Aorta (tissue), 5 donors: ENCODE measurements at regions not wholly inside any gene's neighbourhood (a gene's known extent, or its start where the extent isn't known, plus 50 kb on each side); places are given as distances from the start of the nearest gene placed in this dataset.

Source experiments
- ATAC-seq: fragments of 200-7000 bp; cut with Tn5 transposase; one replicate; pipeline ENCODE4 v1.9.1; 2022; ENCODE audit warnings: moderate library complexity; ENCODE audit not compliant: low FRiP score
- DNase-seq, 2 donors: peaks; one replicate each; pipeline ENCODE4 v3.0.0-alpha.2; 2020
- H3K27ac ChIP-seq, 2 donors: one replicate each; pipeline ENCODE4 v1.5.1; 2013; ENCODE audit warnings: low read length in 2 of 2, mild to moderate bottlenecking in 2 of 2, moderate library complexity in 2 of 2, control low read depth in 1 of 2, inconsistent platforms in 1 of 2, low read depth in 1 of 2
- H3K27me3 ChIP-seq, 2 donors: one replicate each; pipeline ENCODE4 v1.6.1; 2013; ENCODE audit warnings: control low read depth in 1 of 2, low read length in 1 of 2, mild to moderate bottlenecking in 1 of 2, moderate library complexity in 1 of 2; ENCODE audit not compliant: insufficient read depth in 2 of 2, control insufficient read depth in 1 of 2
- H3K36me3 ChIP-seq, 2 donors: one replicate each; pipeline ENCODE4 v1.6.1; 2013; ENCODE audit warnings: control low read depth in 1 of 2, low read length in 1 of 2, mild to moderate bottlenecking in 1 of 2; ENCODE audit not compliant: insufficient read depth in 2 of 2, control insufficient read depth in 1 of 2
- H3K4me1 ChIP-seq, 2 donors: one replicate each; pipeline ENCODE4 v1.6.1; 2013; ENCODE audit warnings: low read length in 2 of 2, control low read depth in 1 of 2, mild to moderate bottlenecking in 1 of 2, moderate library complexity in 1 of 2; ENCODE audit not compliant: insufficient read depth in 2 of 2, control insufficient read depth in 1 of 2
- H3K4me3 ChIP-seq, 2 donors: one replicate each; pipeline ENCODE4 v1.5.1; 2013; ENCODE audit warnings: low read length in 2 of 2, control low read depth in 1 of 2, mild to moderate bottlenecking in 1 of 2
- H3K9me3 ChIP-seq: one replicate; pipeline ENCODE4 v1.6.1; 2013; ENCODE audit warnings: mild to moderate bottlenecking, low read length; ENCODE audit not compliant: control insufficient read depth
- WGBS, 2 donors: extraction: QIAGEN DNeasy Blood & Tissue Kit; methylation state at CpG; one replicate each; pipeline ENCODE4 v1.1.7; 2013; 5-methylcytosine and 5-hydroxymethylcytosine counted together
- intact Hi-C, 2 donors: fragments of 100-400 bp; cut with DNase I; formaldehyde crosslinking; loops; one replicate each; pipeline versions ENCODE4 v1.14.2 to v1.15.0; 2022
- donor health status: healthy with polysubstance abuse.
- donor health status: Bipolar disorder and iron deficiency.
- donor health status: DM: no; HTN: no; CAD: no.
- donor health status: DM: no; HTN: no; CAD: no.
- donor health status: DM: yes; HTN: yes; CAD: no.

DNA sequence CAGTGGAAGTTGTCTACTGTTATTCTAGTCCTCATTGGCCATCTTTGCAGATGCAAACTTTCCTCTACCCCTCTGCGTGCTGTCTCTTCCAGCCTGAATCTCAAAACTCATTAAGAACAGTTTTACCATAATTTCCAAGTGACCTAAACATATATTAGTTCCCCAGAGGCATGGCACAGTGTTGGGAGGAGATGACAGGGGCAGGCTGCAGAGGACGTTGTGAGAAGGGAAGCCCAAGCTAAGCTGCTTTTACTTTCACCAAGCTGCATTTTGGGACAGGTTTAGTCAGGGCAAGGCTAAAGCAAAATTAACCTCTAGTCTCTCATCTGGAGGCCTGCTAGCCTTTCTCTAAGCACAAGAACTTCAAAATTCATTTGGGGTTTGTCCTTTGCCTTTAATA, 318.6 kb upstream of the SATB1 start:
- no peaks in the 10 kb centered on the region for H3K27me3 ChIP-seq
- ATAC-seq (no peak), DNase-seq (no peak)
- no peaks in the 10 kb centered on the region for H3K9me3 ChIP-seq
- intact Hi-C loops: no loop called here
- no peaks in the 10 kb centered on the region for H3K36me3 ChIP-seq
- no peak overlapping the region for H3K27ac ChIP-seq
- 47 to 48% methylated on average over 2 of the region's 2 CpGs for WGBS, 2 donors
- H3K4me1 ChIP-seq: no peaks in the 10 kb centered on the region
- H3K4me3 ChIP-seq: no peak overlapping the region

DNA sequence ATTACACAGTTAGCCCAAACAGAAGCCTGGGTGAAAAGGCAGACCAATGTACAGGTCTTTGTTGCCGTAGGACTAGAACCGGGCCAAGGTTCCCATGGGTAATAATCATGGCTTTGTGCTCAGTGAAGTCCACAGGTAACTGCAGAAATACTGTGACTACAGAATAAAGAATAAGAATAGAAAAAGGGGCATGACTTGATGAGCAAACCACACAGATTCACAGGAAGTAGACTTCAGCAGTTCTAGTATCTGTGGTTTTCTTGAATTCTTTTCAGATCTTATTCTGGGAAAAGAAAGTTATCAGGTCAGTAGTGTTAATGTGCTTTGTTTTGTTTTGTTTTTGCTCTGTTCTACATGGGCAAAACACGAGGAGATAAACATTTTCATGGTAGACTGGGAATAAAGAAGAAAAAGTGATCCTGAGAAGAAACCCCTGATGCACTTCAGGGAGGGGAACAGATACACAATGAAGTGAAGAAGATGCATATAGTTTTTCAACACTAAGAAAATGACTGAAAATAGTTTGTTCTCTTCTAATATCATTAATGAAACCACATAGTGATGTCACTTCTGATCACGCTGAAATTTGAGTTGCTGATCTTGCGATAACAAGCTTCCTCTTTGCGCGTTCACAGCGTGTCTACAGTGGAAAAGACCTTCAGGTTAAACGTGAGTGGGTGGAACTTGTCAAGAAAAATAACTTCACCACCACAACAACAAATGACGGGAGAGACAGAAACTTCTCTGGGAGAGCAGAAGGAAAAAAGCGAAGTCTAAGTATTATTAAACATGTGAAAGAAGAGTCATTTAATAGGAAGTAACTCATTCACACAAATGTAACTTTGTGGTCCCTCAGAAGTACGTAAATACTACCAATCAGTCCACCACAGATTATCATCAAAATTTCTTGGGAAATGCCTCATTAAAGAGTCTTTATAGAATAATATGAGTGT, 315.8 kb upstream of the SATB1 start:
- Histone ChIP-seq H3K4me3 (no peak overlapping the region), H3K27ac (no peak overlapping the region), H3K27me3 (no peaks in the 10 kb centered on the region), H3K9me3 (no peaks in the 10 kb centered on the region), H3K36me3 (no peaks in the 10 kb centered on the region), H3K4me1 (no peaks in the 10 kb centered on the region)
- DNase-seq (peak in 1 of 2 donors; percentile 50), ATAC-seq (no peak)
- intact Hi-C loops: no loop called here
- WGBS, 2 donors: 77 to 80% methylated on average over 12 of the region's 12 CpGs

DNA sequence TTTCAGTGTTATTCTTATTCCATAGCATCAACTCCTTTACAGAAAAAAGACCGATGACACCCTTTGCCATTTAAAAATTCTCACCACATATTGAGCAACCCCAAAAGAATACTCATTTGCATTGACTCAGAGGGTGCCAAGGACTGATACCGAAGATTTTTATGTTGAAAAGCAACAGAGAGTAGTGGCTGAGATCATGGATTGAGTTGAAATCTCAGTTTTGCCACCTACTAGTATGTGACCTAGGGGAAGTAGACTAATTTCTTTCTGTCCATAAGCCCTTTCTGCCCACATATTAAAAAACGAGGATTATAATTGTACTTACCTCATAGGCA, 313.9 kb upstream of the SATB1 start:
- intact Hi-C loops: no loop called here
- Histone ChIP-seq H3K4me1 (no peaks in the 10 kb centered on the region), H3K9me3 (no peaks in the 10 kb centered on the region), H3K36me3 (no peaks in the 10 kb centered on the region), H3K27me3 (no peaks in the 10 kb centered on the region), H3K27ac (no peak overlapping the region), H3K4me3 (no peak overlapping the region)
- WGBS, 2 donors: 76 to 79% methylated on average over 3 of the region's 3 CpGs
- no peak for ATAC-seq
- no peak for DNase-seq

GRCh38 chr3:18738393-18739098, 313.4 kb upstream of the SATB1 start:
- intact Hi-C loops: no loop called here
- Histone ChIP-seq H3K36me3 (no peaks in the 10 kb centered on the region), H3K4me1 (no peaks in the 10 kb centered on the region), H3K27me3 (no peaks in the 10 kb centered on the region), H3K27ac (no peak overlapping the region), H3K9me3 (no peaks in the 10 kb centered on the region), H3K4me3 (no peak overlapping the region)
- DNase-seq (no peak), ATAC-seq (no peak)
- 68 to 76% methylated on average over 1 of the region's 1 CpG for WGBS, 2 donors

GRCh38 chr3:18735005-18735404, 309.9 kb upstream of the SATB1 start:
- ATAC-seq: no peak
- Histone ChIP-seq H3K36me3 (no peaks in the 10 kb centered on the region), H3K27me3 (no peaks in the 10 kb centered on the region), H3K4me1 (no peaks in the 10 kb centered on the region), H3K9me3 (no peaks in the 10 kb centered on the region), H3K27ac (no peak overlapping the region), H3K4me3 (no peak overlapping the region)
- intact Hi-C loops: no loop called here
- 55 to 61% methylated on average over 2 of the region's 2 CpGs for WGBS, 2 donors
- DNase-seq: no peak

DNA sequence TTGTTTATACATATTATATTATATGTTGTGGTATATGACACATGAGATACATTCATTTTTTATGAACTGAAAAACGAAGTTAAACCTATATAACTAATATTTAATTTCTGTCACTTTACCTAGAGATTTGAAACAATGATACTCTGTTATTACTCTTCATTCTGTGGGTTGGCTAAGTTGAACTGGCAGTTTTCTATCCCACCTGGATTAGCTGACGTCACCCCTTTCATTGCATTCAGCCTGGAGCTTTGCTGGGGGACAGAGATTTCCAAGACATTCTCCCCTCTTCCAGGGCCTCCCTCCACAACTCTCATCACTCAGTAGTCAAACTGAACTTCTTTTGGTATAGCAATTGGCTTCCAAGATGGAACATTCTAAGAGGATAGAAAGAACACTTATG, 309.2 kb upstream of the SATB1 start:
- WGBS, 2 donors: 61 to 66% methylated on average over 2 of the region's 2 CpGs
- no peaks in the 10 kb centered on the region for H3K4me1 ChIP-seq
- no peak overlapping the region for H3K4me3 ChIP-seq
- no peak for DNase-seq
- no peak overlapping the region for H3K27ac ChIP-seq
- H3K9me3 ChIP-seq: no peaks in the 10 kb centered on the region
- H3K27me3 ChIP-seq: no peaks in the 10 kb centered on the region
- no peak for ATAC-seq
- H3K36me3 ChIP-seq: no peaks in the 10 kb centered on the region
- intact Hi-C loops: no loop called here

DNA sequence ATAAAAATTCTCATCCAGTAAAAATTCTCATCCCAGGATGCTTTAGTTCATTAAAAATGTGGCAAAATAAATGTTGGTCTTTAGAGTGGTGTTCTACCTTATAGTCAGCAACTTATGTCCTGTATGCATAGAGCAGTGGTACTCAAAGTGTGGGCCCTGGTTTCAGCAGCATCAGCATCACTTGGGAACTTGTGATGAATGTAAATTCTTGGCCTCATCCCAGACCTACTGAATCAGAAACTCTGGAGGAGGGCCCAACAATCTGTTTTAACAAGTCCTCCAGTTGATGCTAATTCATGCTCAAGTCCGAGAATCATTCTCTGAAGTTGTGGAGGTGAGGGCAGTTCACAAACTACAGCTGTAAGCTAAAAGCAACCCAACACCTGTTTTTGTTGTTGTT, 307.3 kb upstream of the SATB1 start:
- Histone ChIP-seq H3K9me3 (peaks cover 2% of the 10 kb centered on the region), H3K4me3 (no peak overlapping the region), H3K4me1 (no peaks in the 10 kb centered on the region), H3K27me3 (no peaks in the 10 kb centered on the region), H3K27ac (no peak overlapping the region), H3K36me3 (no peaks in the 10 kb centered on the region)
- intact Hi-C loops: no loop called here
- WGBS, 2 donors: 53% methylated on average over 1 of the region's 1 CpG
- no peak for DNase-seq
- no peak for ATAC-seq

- 43 to 61% methylated on average over 2 of the region's 2 CpGs for WGBS, 2 donors
- Histone ChIP-seq H3K9me3 (peaks cover 2% of the 10 kb centered on the region), H3K27me3 (no peaks in the 10 kb centered on the region), H3K36me3 (no peaks in the 10 kb centered on the region), H3K4me1 (no peaks in the 10 kb centered on the region), H3K27ac (no peak overlapping the region), H3K4me3 (no peak overlapping the region)
- no peak for ATAC-seq
- no peak for DNase-seq
- intact Hi-C loops: no loop called here
These were observed 305.4 kb upstream of the SATB1 start for GRCh38 chr3:18730491-18730890.

GRCh38 chr3:18729671-18730070, 304.5 kb upstream of the SATB1 start:
- Histone ChIP-seq H3K27ac (no peak overlapping the region), H3K4me1 (no peaks in the 10 kb centered on the region), H3K4me3 (no peak overlapping the region), H3K9me3 (peaks cover 2% of the 10 kb centered on the region), H3K27me3 (no peaks in the 10 kb centered on the region), H3K36me3 (no peaks in the 10 kb centered on the region)
- WGBS, 2 donors: 81 to 90% methylated on average over 1 of the region's 1 CpG
- DNase-seq: no peak
- no peak for ATAC-seq
- intact Hi-C loops: no loop called here
